ENCODE measurements at regions not wholly inside any gene's neighbourhood (a gene's known extent, or its start where the extent isn't known, plus 50 kb on each side); places are given as distances from the start of the nearest gene placed in this dataset.

DNA sequence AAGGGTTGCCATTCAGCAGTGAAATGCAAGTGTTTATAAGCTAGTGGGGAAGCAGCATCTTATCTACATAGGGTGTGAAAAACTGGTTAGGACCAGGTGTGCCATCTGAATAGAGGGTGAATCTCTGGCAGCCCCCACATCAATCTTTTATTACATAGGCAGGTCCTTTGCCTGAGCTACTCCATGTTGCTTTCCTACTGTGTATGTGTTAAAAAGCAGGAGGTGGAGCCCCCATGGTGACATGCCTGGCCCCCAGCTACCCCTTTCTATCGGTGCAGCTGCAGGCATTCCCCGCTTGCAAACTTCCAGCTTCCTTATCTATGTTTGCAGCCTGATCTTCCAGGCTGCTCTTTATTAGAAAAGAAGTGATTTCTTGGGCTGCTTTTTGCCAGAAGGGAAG, 353.5 kb downstream of the SPATA31D1 start:
- FAIRE-seq (no peak), DNase-seq (ENCODE audit: low read depth in 1 of 2, low spot score in 1 of 2) (no peak), ATAC-seq (no peak)
- TF ChIP-seq CBX2 (IDR thresholded peaks at IDR 0.05; ENCODE audit: borderline replicate concordance, low read depth) (no peak), POLR2A (IDR thresholded peaks at IDR 0.05; ENCODE audit: low read length) (no peak), CBX8 (IDR thresholded peaks at IDR 0.05) (no peak), POLR2AphosphoS2 (conservative IDR thresholded peaks at IDR 0.05; ENCODE audit: low read length) (no peak), HES2 (IDR thresholded peaks at IDR 0.05) (no peak), CHD2 (IDR thresholded peaks at IDR 0.05; ENCODE audit: low read length, partially characterized antibody) (no peak), NPAS2 (CRISPR knock-in tag; IDR thresholded peaks at IDR 0.05; ENCODE audit: borderline replicate concordance) (no peak), BHLHE40 (IDR thresholded peaks at IDR 0.05; ENCODE audit: low read depth, low read length) (no peak), HOXB5 (CRISPR knock-in tag; IDR thresholded peaks at IDR 0.05) (no peak), GATA3 (IDR thresholded peaks at IDR 0.05; ENCODE audit: borderline replicate concordance) (no peak), HDAC2 (IDR thresholded peaks at IDR 0.05) (no peak), ATOH8 (CRISPR knock-in tag; IDR thresholded peaks at IDR 0.05; ENCODE audit: low read depth) (no peak), FOXS1 (CRISPR knock-in tag; IDR thresholded peaks at IDR 0.05) (no peak), NR3C1 (IDR thresholded peaks at IDR 0.05) (no peak), PBX3 (IDR thresholded peaks at IDR 0.05) (no peak), ZFP36 (IDR thresholded peaks at IDR 0.05; ENCODE audit: borderline replicate concordance, partially characterized antibody) (no peak), ZC3H11A (IDR thresholded peaks at IDR 0.05) (no peak), HOXB13 (CRISPR knock-in tag; IDR thresholded peaks at IDR 0.05; ENCODE audit: low read depth) (no peak)
- TF ChIP-seq, protein P1, sequence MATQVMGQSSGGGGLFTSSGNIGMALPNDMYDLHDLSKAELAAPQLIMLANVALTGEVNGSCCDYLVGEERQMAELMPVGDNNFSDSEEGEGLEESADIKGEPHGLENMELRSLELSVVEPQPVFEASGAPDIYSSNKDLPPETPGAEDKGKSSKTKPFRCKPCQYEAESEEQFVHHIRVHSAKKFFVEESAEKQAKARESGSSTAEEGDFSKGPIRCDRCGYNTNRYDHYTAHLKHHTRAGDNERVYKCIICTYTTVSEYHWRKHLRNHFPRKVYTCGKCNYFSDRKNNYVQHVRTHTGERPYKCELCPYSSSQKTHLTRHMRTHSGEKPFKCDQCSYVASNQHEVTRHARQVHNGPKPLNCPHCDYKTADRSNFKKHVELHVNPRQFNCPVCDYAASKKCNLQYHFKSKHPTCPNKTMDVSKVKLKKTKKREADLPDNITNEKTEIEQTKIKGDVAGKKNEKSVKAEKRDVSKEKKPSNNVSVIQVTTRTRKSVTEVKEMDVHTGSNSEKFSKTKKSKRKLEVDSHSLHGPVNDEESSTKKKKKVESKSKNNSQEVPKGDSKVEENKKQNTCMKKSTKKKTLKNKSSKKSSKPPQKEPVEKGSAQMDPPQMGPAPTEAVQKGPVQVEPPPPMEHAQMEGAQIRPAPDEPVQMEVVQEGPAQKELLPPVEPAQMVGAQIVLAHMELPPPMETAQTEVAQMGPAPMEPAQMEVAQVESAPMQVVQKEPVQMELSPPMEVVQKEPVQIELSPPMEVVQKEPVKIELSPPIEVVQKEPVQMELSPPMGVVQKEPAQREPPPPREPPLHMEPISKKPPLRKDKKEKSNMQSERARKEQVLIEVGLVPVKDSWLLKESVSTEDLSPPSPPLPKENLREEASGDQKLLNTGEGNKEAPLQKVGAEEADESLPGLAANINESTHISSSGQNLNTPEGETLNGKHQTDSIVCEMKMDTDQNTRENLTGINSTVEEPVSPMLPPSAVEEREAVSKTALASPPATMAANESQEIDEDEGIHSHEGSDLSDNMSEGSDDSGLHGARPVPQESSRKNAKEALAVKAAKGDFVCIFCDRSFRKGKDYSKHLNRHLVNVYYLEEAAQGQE (IDR thresholded peaks at IDR 0.05): no peak
- 82% methylated on average over 2 of the region's 2 CpGs for WGBS (ENCODE audit: missing lambda C conversion rate)
- no peak overlapping the region for H3K4me3 ChIP-seq
- H3K4me2 ChIP-seq: no peak overlapping the region
- H3K27ac ChIP-seq: no peak overlapping the region
- ChIA-PET CTCF (no interaction called here), POLR2A (no interaction called here)
- no peaks in the 10 kb centered on the region; the same call in 2 of the 3 replicates for H3K9me3 ChIP-seq
- no peaks in the 10 kb centered on the region for H3K4me1 ChIP-seq

DNA sequence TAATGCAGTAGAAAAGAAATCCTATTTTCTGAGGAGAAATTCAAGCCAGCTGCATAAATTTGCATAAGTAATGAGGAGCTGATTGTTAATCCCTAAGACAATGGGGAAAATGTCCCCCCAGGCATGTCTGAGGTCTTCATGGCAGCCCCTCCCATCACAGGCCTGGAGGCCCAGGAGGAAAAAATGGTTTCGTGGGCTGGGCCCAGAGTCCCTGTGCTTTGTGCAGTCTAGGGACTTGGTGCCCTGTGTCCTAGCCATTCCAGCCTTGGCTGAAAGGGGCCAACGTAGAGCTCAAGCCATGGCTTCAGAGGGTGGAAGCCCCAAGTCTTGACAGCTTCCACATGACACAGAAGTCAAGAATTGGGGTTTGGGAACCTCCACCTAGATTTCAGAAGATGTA, 357.5 kb downstream of the SPATA31D1 start:
- DNase-seq (ENCODE audit: low read depth in 1 of 2, low spot score in 1 of 2) (no peak), FAIRE-seq (no peak), ATAC-seq (no peak)
- H3K4me1 ChIP-seq: no peaks in the 10 kb centered on the region
- H3K9me3 ChIP-seq: no peaks in the 10 kb centered on the region; the same call in 2 of the 3 replicates
- TF ChIP-seq EHF (CRISPR knock-in tag; IDR thresholded peaks at IDR 0.05) (no peak), FOSL2 (IDR thresholded peaks at IDR 0.05) (no peak), FOSL2 (CRISPR knock-in tag; IDR thresholded peaks at IDR 0.05) (no peak), CBX8 (IDR thresholded peaks at IDR 0.05) (no peak), CEBPB (IDR thresholded peaks at IDR 0.05) (no peak), ZFP36 (IDR thresholded peaks at IDR 0.05; ENCODE audit: borderline replicate concordance, partially characterized antibody) (peak; percentile 96), RFX5 (IDR thresholded peaks at IDR 0.05) (no peak)
- TF ChIP-seq, protein P1 (IDR thresholded peaks at IDR 0.05): no peak
- H3K4me3 ChIP-seq: no peak overlapping the region
- no peak overlapping the region for H3K4me2 ChIP-seq
- 32% methylated on average over 2 of the region's 2 CpGs for WGBS (ENCODE audit: missing lambda C conversion rate)
- ChIA-PET CTCF (interaction anchor here (1.1 kb wide), 1 partner anchor 10 kb away, joined by 3 read pairs; no protein-coding TSS in a partner anchor), POLR2A (no interaction called here)
- no peak overlapping the region for H3K27ac ChIP-seq

Measured in A549 (cell line).